Neural crest cell (in vitro differentiated cells): ENCODE measurements at regions not wholly inside any gene's neighbourhood (a gene's known extent, or its start where the extent isn't known, plus 50 kb on each side); places are given as distances from the start of the nearest gene placed in this dataset.

Source experiments
- DNase-seq: peaks from one replicate; pipeline ENCODE4 v3.0.0; 2021; ENCODE audit warnings: low read depth, mixed read lengths, low spot score
- H3K27ac Mint-ChIP-seq: one replicate; pipeline ENCODE4 v1.8.0; 2021; ENCODE audit warnings: mild to moderate bottlenecking, mixed read lengths; ENCODE audit not compliant: unreplicated experiment
- H3K27me3 Mint-ChIP-seq: 2 replicates; pipeline ENCODE4 v1.8.0; 2021; ENCODE audit warnings: low read depth, mild to moderate bottlenecking, mixed read lengths
- H3K36me3 Mint-ChIP-seq: 2 replicates; pipeline ENCODE4 v1.8.0; 2021; ENCODE audit warnings: low read depth, mild to moderate bottlenecking, mixed read lengths
- H3K4me1 Mint-ChIP-seq: 2 replicates; pipeline ENCODE4 v1.8.0; 2021; ENCODE audit warnings: mixed read lengths
- H3K4me3 Mint-ChIP-seq: one replicate; pipeline ENCODE4 v1.8.0; 2021; ENCODE audit warnings: mild to moderate bottlenecking, mixed read lengths
- H3K9me3 Mint-ChIP-seq: 2 replicates; pipeline ENCODE4 v1.8.0; 2021; ENCODE audit warnings: mixed read lengths
- CTCF ChIP-seq: fragments of 200-600 bp; sonication (generic); conservative IDR thresholded peaks from 2 replicates; pipeline ENCODE4 v1.5.0; 2021; ENCODE audit warnings: antibody characterized with exemption, mild to moderate bottlenecking

GRCh38 chr6:110041830-110042229 lies 63.7 kb downstream of the GPR6 start:
- DNase-seq, result no peak
- TF ChIP-seq CTCF, result no peak
- Mint-ChIP-seq H3K4me1 (peaks cover 10% of the 10 kb centered on the region), H3K27ac (no peak overlapping the region), H3K27me3 (peaks cover 7% of the 10 kb centered on the region), H3K9me3 (no peaks in the 10 kb centered on the region), H3K36me3 (no peaks in the 10 kb centered on the region), H3K4me3 (no peak overlapping the region)

- Mint-ChIP-seq H3K4me3 (no peak overlapping the region), H3K27ac (no peak overlapping the region), H3K9me3 (no peaks in the 10 kb centered on the region), H3K36me3 (no peaks in the 10 kb centered on the region), H3K4me1 (peaks cover 10% of the 10 kb centered on the region), H3K27me3 (peaks cover 7% of the 10 kb centered on the region)
- TF ChIP-seq CTCF, result no peak
- DNase-seq, result no peak
These were observed 64.7 kb downstream of the GPR6 start for GRCh38 chr6:110042670-110043296.

GRCh38 chr6:110043366-110043994 lies 65.4 kb downstream of the GPR6 start:
- peaks cover 10% of the 10 kb centered on the region for H3K4me1 Mint-ChIP-seq
- H3K36me3 Mint-ChIP-seq, result no peaks in the 10 kb centered on the region
- H3K4me3 Mint-ChIP-seq, result no peak overlapping the region
- H3K27ac Mint-ChIP-seq, result no peak overlapping the region
- H3K27me3 Mint-ChIP-seq, result peaks cover 7% of the 10 kb centered on the region
- no peaks in the 10 kb centered on the region for H3K9me3 Mint-ChIP-seq
- no peak for DNase-seq
- no peak for TF ChIP-seq CTCF

- Mint-ChIP-seq H3K9me3 (no peaks in the 10 kb centered on the region), H3K36me3 (no peaks in the 10 kb centered on the region), H3K4me3 (no peak overlapping the region), H3K27me3 (peaks cover 7% of the 10 kb centered on the region), H3K27ac (no peak overlapping the region), H3K4me1 (peaks cover 10% of the 10 kb centered on the region)
- no peak for TF ChIP-seq CTCF
- no peak for DNase-seq
These were observed 66.0 kb downstream of the GPR6 start for GRCh38 chr6:110044096-110044495.

- no peak overlapping the region for H3K4me3 Mint-ChIP-seq
- H3K27ac Mint-ChIP-seq, result no peak overlapping the region
These were observed 66.5 kb downstream of the GPR6 start for GRCh38 chr6:110044622-110045021.

More at GRCh38 chr6:110044622-110045021, 66.5 kb downstream of the GPR6 start:
- H3K4me1 Mint-ChIP-seq, result peaks cover 5% of the 10 kb centered on the region
- no peak for DNase-seq
- H3K36me3 Mint-ChIP-seq, result no peaks in the 10 kb centered on the region
- no peaks in the 10 kb centered on the region for H3K9me3 Mint-ChIP-seq
- TF ChIP-seq CTCF, result no peak
- H3K27me3 Mint-ChIP-seq, result peaks cover 10% of the 10 kb centered on the region
